GM18499 (cell line): ENCODE measurements at regions not wholly inside any gene's neighbourhood (a gene's known extent, or its start where the extent isn't known, plus 50 kb on each side); places are given as distances from the start of the nearest gene placed in this dataset.
"Not testable (repeated sequence)": the region's sequence is repeated elsewhere in the genome, so short reads cannot be mapped to it uniquely, and the experiment has no call there.

ENCODE experiments used
- ATAC-seq: cut with Tn5 transposase; IDR thresholded peaks from one replicate; pipeline ENCODE4 v1.9.1; 2021; ENCODE audit warnings: moderate number of reproducible peaks; ENCODE audit not compliant: insufficient read depth, unreplicated experiment

GRCh38 chr2:41207578-41207977, 755.7 kb upstream of the SLC8A1 start:
- ATAC-seq, result no peak

GRCh38 chr2:41210030-41210429, 758.1 kb upstream of the SLC8A1 start:
- ATAC-seq, result not testable (repeated sequence)

GRCh38 chr2:41216978-41217377, 765.1 kb upstream of the SLC8A1 start:
- ATAC-seq, result no peak

- ATAC-seq, result no peak
Measured at GRCh38 chr2:41222593-41222992, 770.7 kb upstream of the SLC8A1 start.

- ATAC-seq, result no peak
Measured at GRCh38 chr2:41234093-41234492, 782.2 kb upstream of the SLC8A1 start.

- no peak for ATAC-seq
Measured at GRCh38 chr2:41241325-41242000, 789.6 kb upstream of the SLC8A1 start.

GRCh38 chr2:41242001-41242331, 790.1 kb upstream of the SLC8A1 start:
- ATAC-seq, result no peak

- ATAC-seq, result no peak
Measured at GRCh38 chr2:41267929-41268659, 779.7 kb upstream of the PKDCC start.

- no peak for ATAC-seq
Measured at GRCh38 chr2:41283079-41283775, 764.6 kb upstream of the PKDCC start.

- no peak for ATAC-seq
Measured at GRCh38 chr2:41293491-41293890, 754.3 kb upstream of the PKDCC start.

- ATAC-seq, result no peak
Measured at GRCh38 chr2:41294331-41294730, 753.5 kb upstream of the PKDCC start.

- no peak for ATAC-seq
Measured at GRCh38 chr2:41313082-41313481, 734.7 kb upstream of the PKDCC start.

GRCh38 chr2:41314511-41315070, 733.2 kb upstream of the PKDCC start:
- no peak for ATAC-seq

GRCh38 chr2:41319437-41319836, 728.4 kb upstream of the PKDCC start:
- ATAC-seq, result no peak

- ATAC-seq, result no peak
Measured at GRCh38 chr2:41320491-41320890, 727.3 kb upstream of the PKDCC start.

GRCh38 chr2:41321351-41321750, 726.5 kb upstream of the PKDCC start:
- no peak for ATAC-seq

- no peak for ATAC-seq
Measured at GRCh38 chr2:41326851-41327250, 721.0 kb upstream of the PKDCC start.

GRCh38 chr2:41329040-41329439, 718.8 kb upstream of the PKDCC start:
- no peak for ATAC-seq

- no peak for ATAC-seq
Measured at GRCh38 chr2:41334159-41334558, 713.7 kb upstream of the PKDCC start.

- not testable (repeated sequence) for ATAC-seq
Measured at GRCh38 chr2:41335573-41335972, 712.2 kb upstream of the PKDCC start.

GRCh38 chr2:41337956-41338355, 709.9 kb upstream of the PKDCC start:
- ATAC-seq, result no peak
